GM18508 (cell line): ENCODE measurements at regions not wholly inside any gene's neighbourhood (a gene's known extent, or its start where the extent isn't known, plus 50 kb on each side); places are given as distances from the start of the nearest gene placed in this dataset.
A peak's percentile ranks its signal among the peaks of the same experiment; 100 is the strongest.
"Not testable (repeated sequence)": the region's sequence is repeated elsewhere in the genome, so short reads cannot be mapped to it uniquely, and the experiment has no call there.

ENCODE experiments used
- ATAC-seq: cut with Tn5 transposase; IDR thresholded peaks from one replicate; pipeline ENCODE4 v1.9.1; 2021; ENCODE audit warnings: moderate number of reproducible peaks; ENCODE audit not compliant: insufficient read depth, unreplicated experiment

GRCh38 chr1:120544434-120544833, 129.6 kb downstream of the NBPF8 start:
- peak; percentile 76 for ATAC-seq

GRCh38 chr1:120550335-120550734, 135.5 kb downstream of the NBPF8 start:
- ATAC-seq, result not testable (repeated sequence)

- not testable (repeated sequence) for ATAC-seq
Measured at GRCh38 chr1:120552190-120552589, 137.4 kb downstream of the NBPF8 start.

GRCh38 chr1:120557605-120558302, 142.9 kb downstream of the NBPF8 start:
- ATAC-seq, result not testable (repeated sequence)

GRCh38 chr1:120558303-120559060, 143.6 kb downstream of the NBPF8 start:
- ATAC-seq, result peak; percentile 77

GRCh38 chr1:120561767-120562166, 146.9 kb downstream of the NBPF8 start:
- ATAC-seq, result not testable (repeated sequence)

GRCh38 chr1:120565396-120565795, 150.6 kb downstream of the NBPF8 start:
- not testable (repeated sequence) for ATAC-seq

GRCh38 chr1:120567620-120568019, 152.8 kb downstream of the NBPF8 start:
- not testable (repeated sequence) for ATAC-seq

GRCh38 chr1:120575201-120575600, 148.5 kb upstream of the NBPF26 start:
- ATAC-seq, result not testable (repeated sequence)

GRCh38 chr1:120582135-120582534, 141.6 kb upstream of the NBPF26 start:
- ATAC-seq, result not testable (repeated sequence)

GRCh38 chr1:120586053-120586452, 137.7 kb upstream of the NBPF26 start:
- ATAC-seq, result not testable (repeated sequence)

GRCh38 chr1:120588811-120589210, 134.9 kb upstream of the NBPF26 start:
- not testable (repeated sequence) for ATAC-seq

GRCh38 chr1:120591774-120592173, 132.0 kb upstream of the NBPF26 start:
- not testable (repeated sequence) for ATAC-seq

GRCh38 chr1:120592943-120593342, 130.8 kb upstream of the NBPF26 start:
- not testable (repeated sequence) for ATAC-seq

GRCh38 chr1:120593648-120594047, 130.1 kb upstream of the NBPF26 start:
- not testable (repeated sequence) for ATAC-seq

GRCh38 chr1:120598331-120598951, 125.3 kb upstream of the NBPF26 start:
- not testable (repeated sequence) for ATAC-seq

GRCh38 chr1:120599511-120599910, 124.2 kb upstream of the NBPF26 start:
- not testable (repeated sequence) for ATAC-seq

GRCh38 chr1:120600442-120601041, 123.2 kb upstream of the NBPF26 start:
- ATAC-seq, result not testable (repeated sequence)

GRCh38 chr1:120607882-120608281, 115.9 kb upstream of the NBPF26 start:
- not testable (repeated sequence) for ATAC-seq

- not testable (repeated sequence) for ATAC-seq
Measured at GRCh38 chr1:120608314-120609014, 115.3 kb upstream of the NBPF26 start.
